ENCODE measurements at regions not wholly inside any gene's neighbourhood (a gene's known extent, or its start where the extent isn't known, plus 50 kb on each side); places are given as distances from the start of the nearest gene placed in this dataset.

DNA sequence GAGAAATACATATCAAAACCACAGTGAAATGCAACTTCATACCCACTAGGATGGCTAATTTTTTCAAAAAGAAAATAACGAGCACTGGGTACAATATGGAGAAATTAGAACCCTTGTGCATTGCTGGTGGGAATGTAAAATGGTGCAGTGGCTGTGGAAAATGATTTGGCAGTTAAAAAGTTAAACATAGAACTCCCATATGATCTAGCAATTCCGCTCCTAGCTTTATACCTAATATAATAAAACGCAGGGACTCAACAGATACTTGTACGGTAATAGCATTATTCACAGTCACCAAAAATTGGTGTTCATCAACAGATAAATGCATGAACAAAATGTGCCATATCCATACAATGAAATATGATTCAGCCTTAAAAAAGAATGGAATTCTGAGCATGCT, 58.8 kb upstream of the PLPP4 start:
- Histone ChIP-seq H3K56ac (ENCODE audit: insufficient read length, low read depth, low read length) (no peak overlapping the region), H3K27ac (ENCODE audit: insufficient read length, low read depth, low read length) (no peak overlapping the region), H3K18ac (ENCODE audit: insufficient read length, low read depth, low read length) (no peak overlapping the region), H3K79me2 (ENCODE audit: insufficient read depth, low read length) (no peaks in the 10 kb centered on the region), H4K20me1 (ENCODE audit: control insufficient read depth, insufficient read depth, insufficient read length) (no peaks in the 10 kb centered on the region), H4K8ac (replicated peaks; ENCODE audit: insufficient read length, low read depth, low read length) (no peak overlapping the region), H4K91ac (ENCODE audit: insufficient read length, low read depth, low read length) (no peak overlapping the region), H3K23me2 (ENCODE audit: insufficient read length, low read depth, low read length, poor library complexity, severe bottlenecking) (no peaks in the 10 kb centered on the region), H3K27me3 (ENCODE audit: insufficient read depth, low read length) (no peaks in the 10 kb centered on the region), H2BK5ac (ENCODE audit: insufficient read length, low read length) (no peak overlapping the region), H2BK15ac (ENCODE audit: low read depth, low read length) (no peak overlapping the region), H3K4me2 (ENCODE audit: insufficient read depth, insufficient read length, low read length) (no peak overlapping the region), H4K5ac (ENCODE audit: insufficient read length, low read depth, low read length) (no peak overlapping the region), H3K9me3 (ENCODE audit: control insufficient read depth, low read depth, low read length) (no peaks in the 10 kb centered on the region), H2AK5ac (ENCODE audit: insufficient read length, low read length) (no peak overlapping the region), H3K23ac (ENCODE audit: insufficient read length, low read depth, low read length) (no peak overlapping the region), H3K14ac (ENCODE audit: insufficient read depth, low read length) (no peak overlapping the region), H3K4ac (ENCODE audit: low read depth, low read length) (no peak overlapping the region), H2BK12ac (ENCODE audit: insufficient read length, low read depth, low read length) (no peak overlapping the region), H2BK20ac (ENCODE audit: low read depth, low read length, poor library complexity, severe bottlenecking) (no peak overlapping the region), H3K9ac (ENCODE audit: extremely low read depth, insufficient read length, low read length) (no peak overlapping the region), H2AFZ (ENCODE audit: low read length) (no peak overlapping the region), H3K79me1 (ENCODE audit: insufficient read depth, low read depth, low read length, poor library complexity, severe bottlenecking) (no peaks in the 10 kb centered on the region), H3K4me1 (ENCODE audit: insufficient read depth, low read length) (peaks cover 4% of the 10 kb centered on the region; the same call in 1 of the 2 replicates), H3T11ph (ENCODE audit: low read length) (no peak overlapping the region), H2BK120ac (ENCODE audit: low read depth, low read length, poor library complexity, severe bottlenecking) (no peak overlapping the region)
- H3K4me1 Mint-ChIP-seq, result peaks cover 12 to 26% of the 10 kb centered on the region in 2 experiments
- peaks cover 0 to 5% (median 2%) of the 10 kb centered on the region in 3 experiments; a peak in 1 of 7 replicates for H3K36me3 Mint-ChIP-seq (ENCODE audit: insufficient read depth in 1 of 3, low read depth in 3 of 3)
- no peak overlapping the region for H3K27ac Mint-ChIP-seq
- peaks cover 3% of the 10 kb centered on the region in 2 experiments; a peak in 2 of 5 replicates for H3K9me3 Mint-ChIP-seq
- no peak for DNase-seq
- TF ChIP-seq, protein P1, sequence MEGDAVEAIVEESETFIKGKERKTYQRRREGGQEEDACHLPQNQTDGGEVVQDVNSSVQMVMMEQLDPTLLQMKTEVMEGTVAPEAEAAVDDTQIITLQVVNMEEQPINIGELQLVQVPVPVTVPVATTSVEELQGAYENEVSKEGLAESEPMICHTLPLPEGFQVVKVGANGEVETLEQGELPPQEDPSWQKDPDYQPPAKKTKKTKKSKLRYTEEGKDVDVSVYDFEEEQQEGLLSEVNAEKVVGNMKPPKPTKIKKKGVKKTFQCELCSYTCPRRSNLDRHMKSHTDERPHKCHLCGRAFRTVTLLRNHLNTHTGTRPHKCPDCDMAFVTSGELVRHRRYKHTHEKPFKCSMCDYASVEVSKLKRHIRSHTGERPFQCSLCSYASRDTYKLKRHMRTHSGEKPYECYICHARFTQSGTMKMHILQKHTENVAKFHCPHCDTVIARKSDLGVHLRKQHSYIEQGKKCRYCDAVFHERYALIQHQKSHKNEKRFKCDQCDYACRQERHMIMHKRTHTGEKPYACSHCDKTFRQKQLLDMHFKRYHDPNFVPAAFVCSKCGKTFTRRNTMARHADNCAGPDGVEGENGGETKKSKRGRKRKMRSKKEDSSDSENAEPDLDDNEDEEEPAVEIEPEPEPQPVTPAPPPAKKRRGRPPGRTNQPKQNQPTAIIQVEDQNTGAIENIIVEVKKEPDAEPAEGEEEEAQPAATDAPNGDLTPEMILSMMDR (conservative IDR thresholded peaks at IDR 0.05), result no peak
- H3K4me3 Mint-ChIP-seq, result no peak overlapping the region
- no CpG with 5 or more reads among the region's 4 CpGs for WGBS (ENCODE audit: extremely low coverage, insufficient read length, low lambda C conversion rate)
- H3K27me3 Mint-ChIP-seq (ENCODE audit: low read depth), result no peaks in the 10 kb centered on the region; the same call in 1 of the 2 replicates

All from H9 (cell line).